Stimulated activated CD4-positive, alpha-beta T cell treated with anti-CD3 and anti-CD28 coated beads, Interleukin-2, amount 100 ng/mL, for 4 hours (primary cell): ENCODE measurements at regions not wholly inside any gene's neighbourhood (a gene's known extent, or its start where the extent isn't known, plus 50 kb on each side); places are given as distances from the start of the nearest gene placed in this dataset.
"Not testable (repeated sequence)": the region's sequence is repeated elsewhere in the genome, so short reads cannot be mapped to it uniquely, and the experiment has no call there.

Source experiments
- DNase-seq: peaks from one replicate; pipeline ENCODE4 v3.0.0-alpha.2; 2020; ENCODE audit warnings: low read depth

DNA sequence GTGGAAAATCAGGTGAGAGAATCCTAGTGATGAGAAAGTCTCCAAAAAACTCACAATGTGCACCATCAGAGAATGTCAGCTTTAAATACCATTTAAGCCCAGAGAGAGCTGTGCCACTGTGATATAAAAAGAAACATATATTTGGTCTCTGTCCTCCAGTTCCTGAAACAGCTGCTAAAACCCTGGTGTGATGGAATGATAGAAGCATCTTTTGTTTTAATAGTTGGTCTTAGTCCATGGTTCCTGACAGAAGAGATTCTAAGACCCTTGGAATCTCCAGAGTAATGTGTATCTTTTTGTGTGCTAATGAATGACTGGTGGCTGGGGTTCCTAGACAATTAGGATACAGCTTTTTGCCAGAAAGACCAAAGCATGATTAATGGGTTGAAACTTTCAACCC, 302.8 kb upstream of the B3GALT2 start:
- no peak for DNase-seq

GRCh38 chr1:193487722-193488121, 301.3 kb upstream of the B3GALT2 start:
- DNase-seq = no peak

GRCh38 chr1:193486671-193487229, 300.3 kb upstream of the B3GALT2 start:
- DNase-seq = no peak

GRCh38 chr1:193480755-193481154, 294.3 kb upstream of the B3GALT2 start:
- no peak for DNase-seq

DNA sequence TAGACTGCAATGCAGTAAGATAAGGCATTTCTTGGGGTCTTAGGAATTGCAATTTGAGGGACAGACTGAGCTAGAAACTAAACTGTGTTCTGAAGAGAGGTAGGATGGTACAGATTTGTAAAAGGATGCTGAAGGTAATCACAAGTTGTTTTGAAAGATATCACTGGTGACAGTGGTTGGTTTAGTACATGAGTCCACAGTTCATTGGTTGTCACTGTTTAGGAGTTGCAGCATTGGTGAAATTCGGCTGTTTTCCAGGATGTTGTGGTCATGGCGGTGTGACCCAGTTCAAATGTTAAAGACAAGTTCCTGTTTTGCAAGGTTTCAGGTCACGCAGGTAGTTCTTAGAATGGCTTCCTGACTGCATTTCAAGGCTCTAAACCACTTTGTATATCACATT, 292.8 kb upstream of the B3GALT2 start:
- DNase-seq = peak; percentile 31

- no peak for DNase-seq
Measured at GRCh38 chr1:193476748-193477147, 290.3 kb upstream of the B3GALT2 start.

DNA sequence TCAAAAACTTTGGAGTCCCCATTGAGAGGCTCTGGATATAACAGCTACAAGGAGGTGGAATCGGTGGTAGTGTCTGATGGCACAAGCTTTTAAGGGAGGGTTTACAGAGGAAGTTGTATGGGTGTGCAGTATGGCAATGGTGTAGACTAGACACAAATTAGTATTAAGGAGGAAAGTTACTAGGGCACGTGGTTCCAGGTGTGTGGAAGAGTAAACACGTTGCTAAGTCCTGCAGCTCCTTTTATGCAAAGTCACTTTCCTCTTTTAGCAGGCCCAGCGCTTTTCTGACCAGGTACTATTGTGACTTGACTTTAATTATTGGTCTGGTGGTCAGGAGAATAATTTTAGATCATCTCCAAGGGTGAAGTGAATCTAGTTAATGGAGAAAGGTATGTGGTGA, 287.5 kb upstream of the B3GALT2 start:
- DNase-seq = no peak

DNA sequence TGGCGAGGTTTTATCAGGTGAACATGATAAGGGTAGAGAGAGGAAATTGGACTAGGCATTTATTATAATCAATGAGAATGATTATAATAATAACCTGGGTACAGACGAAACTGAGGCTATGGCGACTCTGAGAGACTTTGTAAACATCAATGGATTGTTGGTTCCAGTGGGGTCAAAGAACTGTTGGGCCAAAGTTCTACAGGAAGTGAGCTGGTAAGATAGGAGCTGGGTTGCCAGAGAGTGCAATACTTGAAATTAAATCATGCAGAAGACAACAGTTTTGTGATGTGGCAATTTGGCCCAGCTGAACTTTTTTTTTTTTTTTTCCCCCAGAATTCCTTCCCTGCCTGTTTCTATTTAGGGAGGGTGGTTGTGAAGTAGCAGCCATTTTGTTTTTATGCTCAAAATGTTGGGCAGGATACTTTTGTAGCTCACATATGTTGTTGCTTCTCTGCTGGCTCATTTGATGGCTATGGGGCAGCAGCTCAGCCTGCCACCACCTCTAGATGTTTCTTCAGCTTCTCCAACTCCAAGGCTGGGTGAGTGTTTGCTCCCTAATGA, 286.5 kb upstream of the B3GALT2 start:
- no peak for DNase-seq

- DNase-seq = no peak
Measured at GRCh38 chr1:193472430-193472829, 286.0 kb upstream of the B3GALT2 start.

DNA sequence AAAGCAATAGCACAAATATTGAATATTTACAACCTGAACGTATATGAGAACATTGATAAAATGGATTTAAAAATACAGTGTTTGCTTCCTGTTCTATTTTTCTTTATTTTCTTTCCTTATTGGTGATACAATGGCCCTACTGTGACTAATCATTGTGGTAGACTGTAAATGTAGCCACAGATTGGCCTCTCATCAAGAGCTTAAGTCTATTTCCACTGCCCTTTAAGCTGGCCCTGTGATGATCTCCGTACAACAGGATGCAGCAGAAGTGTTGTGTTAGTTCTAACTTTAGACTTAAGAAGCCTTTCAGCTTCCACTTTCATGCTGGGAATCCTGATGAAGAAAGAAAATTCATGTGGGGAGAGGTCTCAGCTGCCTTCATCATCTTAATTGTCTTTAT, 285.6 kb upstream of the B3GALT2 start:
- DNase-seq = no peak

DNA sequence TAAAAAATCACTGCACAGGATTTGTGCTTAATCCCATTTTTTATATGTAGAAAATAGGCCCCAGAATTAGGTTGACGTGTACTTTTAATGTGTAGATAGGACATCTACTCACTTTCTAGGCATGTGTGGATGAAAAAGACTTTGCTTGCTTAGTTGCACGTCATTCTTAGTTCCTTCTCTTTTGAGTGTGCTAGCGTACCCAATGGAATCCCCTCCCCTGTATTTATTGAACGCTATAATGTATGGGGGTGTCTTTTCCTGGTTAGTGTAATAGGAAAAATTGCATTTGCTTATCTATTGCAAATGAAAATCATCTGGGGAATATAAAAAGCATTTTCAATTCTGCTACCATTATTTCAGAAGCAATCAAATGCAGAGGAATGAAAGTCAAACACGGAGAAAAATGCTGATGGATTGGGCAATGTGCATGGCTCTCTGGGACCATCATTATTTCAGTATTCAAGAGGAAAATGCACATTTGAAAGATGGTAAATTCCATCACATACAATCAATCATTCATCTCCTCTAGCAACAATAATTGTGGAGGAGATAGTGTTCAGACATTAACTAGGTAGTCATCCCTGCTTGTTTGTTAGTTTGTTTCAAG, 277.0 kb upstream of the B3GALT2 start:
- DNase-seq = no peak

DNA sequence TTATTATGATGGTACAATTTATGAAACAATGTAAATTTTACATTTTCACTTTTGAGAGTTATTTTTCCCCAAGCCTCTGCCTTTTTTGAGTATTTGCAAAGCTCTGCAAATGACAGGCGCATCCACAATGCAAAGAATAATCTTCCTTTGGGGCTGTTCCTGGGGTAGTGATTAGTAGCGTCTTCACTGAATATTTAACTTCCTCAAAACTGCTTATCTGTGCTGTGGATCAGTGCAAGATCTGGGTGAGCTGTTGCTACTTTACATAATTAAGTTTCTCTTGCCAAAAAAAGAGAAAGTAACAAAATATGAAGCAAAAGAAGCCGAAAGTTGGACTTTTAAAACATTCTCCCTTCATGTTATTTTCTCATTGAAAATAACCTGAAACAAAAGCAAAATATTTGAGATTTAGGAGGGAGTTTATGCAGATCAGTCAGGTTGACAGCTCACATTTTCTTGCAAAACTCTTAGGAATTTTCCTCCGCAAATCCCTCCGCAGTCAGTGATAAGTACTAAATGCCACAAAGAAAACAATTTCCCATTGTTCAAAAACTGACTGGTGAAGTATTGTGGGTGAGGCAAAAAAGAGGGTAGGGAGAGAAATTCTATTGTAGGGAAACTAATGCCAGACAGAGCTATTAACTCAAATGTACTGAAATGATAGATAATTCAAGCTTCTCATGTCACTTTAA, 276.4 kb upstream of the B3GALT2 start:
- DNase-seq = no peak

- DNase-seq = no peak
Measured at GRCh38 chr1:193458628-193459027, 272.2 kb upstream of the B3GALT2 start.

- no peak for DNase-seq
Measured at GRCh38 chr1:193457676-193458075, 271.3 kb upstream of the B3GALT2 start.

DNA sequence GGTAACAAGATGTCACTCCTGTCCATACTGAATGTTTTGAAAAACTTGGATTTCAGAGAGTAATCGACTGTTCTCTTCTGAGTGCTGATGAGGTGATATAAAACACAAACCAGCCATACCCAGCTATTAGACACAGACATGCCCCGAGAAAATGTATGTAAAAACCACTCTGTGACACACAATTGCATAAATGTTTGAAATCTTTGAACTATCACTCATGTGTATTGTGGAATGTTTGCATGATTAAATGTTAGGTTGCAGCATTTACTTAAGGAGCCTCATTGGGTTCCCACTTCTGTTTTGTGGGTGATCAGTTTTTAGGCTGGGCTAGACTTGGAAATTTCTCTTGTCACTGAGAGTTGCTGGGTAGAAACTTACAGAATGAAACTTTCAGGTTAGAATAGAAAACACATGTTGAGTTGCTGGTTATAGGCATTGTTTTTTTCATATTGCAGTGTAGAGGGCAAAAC, 270.4 kb upstream of the B3GALT2 start:
- DNase-seq = no peak

- DNase-seq = no peak
Measured at GRCh38 chr1:193451606-193452005, 265.2 kb upstream of the B3GALT2 start.

DNA sequence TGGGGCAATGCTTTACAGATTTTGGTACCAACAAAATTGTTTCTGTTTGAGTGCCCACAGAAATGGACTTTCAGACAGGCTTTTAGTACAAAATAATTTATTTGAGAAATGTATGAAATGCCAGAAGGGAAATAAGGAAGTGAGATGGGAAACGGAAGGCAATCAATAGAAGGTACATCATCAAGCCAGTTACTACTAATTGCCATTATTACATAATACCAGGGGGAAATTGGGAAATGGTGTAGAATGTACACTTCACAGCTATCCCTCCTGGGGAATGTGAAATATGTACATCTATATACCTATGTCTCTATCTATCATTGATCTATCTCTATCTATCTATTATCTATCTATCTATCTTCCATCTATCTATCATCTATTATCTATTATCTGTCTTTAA, 264.6 kb upstream of the B3GALT2 start:
- no peak for DNase-seq

- peak; percentile 16 for DNase-seq
Measured at GRCh38 chr1:193448682-193449461, 262.5 kb upstream of the B3GALT2 start.

GRCh38 chr1:193443886-193444285, 257.5 kb upstream of the B3GALT2 start:
- DNase-seq = no peak

GRCh38 chr1:193438771-193439170, 252.4 kb upstream of the B3GALT2 start:
- no peak for DNase-seq

GRCh38 chr1:193438312-193438711, 251.9 kb upstream of the B3GALT2 start:
- DNase-seq = no peak

DNA sequence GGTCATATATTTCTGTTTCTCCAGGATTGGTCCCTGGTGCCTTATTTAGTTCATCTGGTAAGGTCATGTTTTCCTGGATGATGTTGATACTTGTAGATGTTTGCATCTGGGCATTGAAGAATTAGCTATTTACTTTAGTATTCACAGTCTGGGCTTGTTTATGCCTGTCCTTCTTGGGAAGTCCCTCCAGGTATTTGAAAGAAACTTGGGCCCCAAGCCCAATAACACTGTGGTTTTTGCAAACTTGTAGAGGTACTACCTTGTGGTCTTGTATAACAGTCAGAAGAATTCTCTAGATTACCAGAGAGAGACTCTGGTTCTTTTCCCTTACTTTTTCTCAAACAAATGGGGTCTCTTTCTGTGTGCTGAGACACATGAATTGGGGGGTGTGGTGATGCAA, 251.4 kb upstream of the B3GALT2 start:
- DNase-seq = no peak

GRCh38 chr1:193437333-193437732, 250.9 kb upstream of the B3GALT2 start:
- DNase-seq = not testable (repeated sequence)
